H1 (cell line): ENCODE measurements at regions not wholly inside any gene's neighbourhood (a gene's known extent, or its start where the extent isn't known, plus 50 kb on each side); places are given as distances from the start of the nearest gene placed in this dataset.

ENCODE experiments used
- CTCF ChIA-PET: fragments of 300-600 bp; sonication (Branson Sonifier 250); formaldehyde crosslinking; loops from one replicate; lab custom pipeline; 2021; ENCODE audit not compliant: partially characterized antibody; lab: Charles Lee
- POLR2A ChIA-PET: fragments of 300-600 bp; sonication (Branson Sonifier 250); formaldehyde crosslinking; loops from one replicate; lab custom pipeline; 2021; ENCODE audit warnings: inconsistent platforms; ENCODE audit not compliant: partially characterized antibody; lab: Charles Lee
- DNase-seq, 2 experiments: peaks; one replicate each; pipeline versions ENCODE4 v3.0.0 to v3.0.0-alpha.2; 2010 to 2022; ENCODE audit warnings: low spot score in 2 of 2, low read depth in 1 of 2, mixed read lengths in 1 of 2
- FAIRE-seq: peaks from 2 replicates; lab custom pipeline; 2011; peaks lifted over from hg19 to GRCh38; lab: Jason Lieb, UNC
- H2AFZ ChIP-seq: 2 replicates; pipeline ENCODE4 v1.8.1; 2012; ENCODE audit warnings: low read length, inconsistent platforms
- H2AK5ac ChIP-seq: 2 replicates; pipeline ENCODE4 v1.6.1; 2013; ENCODE audit warnings: low read depth, low read length
- H2BK120ac ChIP-seq: replicated peaks from 2 replicates; pipeline ENCODE3; 2013; ENCODE audit warnings: low read depth, low read length, inconsistent platforms
- H2BK12ac ChIP-seq: 2 replicates; pipeline ENCODE4 v1.6.1; 2013; ENCODE audit warnings: low read depth, low read length
- H2BK15ac ChIP-seq: 2 replicates; pipeline ENCODE4 v1.6.1; 2013; ENCODE audit warnings: low read length
- H2BK20ac ChIP-seq: 2 replicates; pipeline ENCODE4 v1.6.1; 2013; ENCODE audit warnings: low read length
- H2BK5ac ChIP-seq: 2 replicates; pipeline ENCODE4 v1.6.1; 2013; ENCODE audit warnings: low read depth, low read length
- H3K14ac ChIP-seq: 2 replicates; pipeline ENCODE4 v1.6.1; 2013; ENCODE audit warnings: inconsistent platforms; ENCODE audit not compliant: insufficient read length
- H3K18ac ChIP-seq: 2 replicates; pipeline ENCODE4 v1.6.1; 2013; ENCODE audit warnings: low read length; ENCODE audit errors: extremely low read depth
- H3K23ac ChIP-seq: 2 replicates; pipeline ENCODE4 v1.6.1; 2013; ENCODE audit warnings: inconsistent platforms; ENCODE audit not compliant: insufficient read length
- H3K23me2 ChIP-seq: 2 replicates; pipeline ENCODE4 v1.6.1; 2013; ENCODE audit warnings: low read depth, low read length
- H3K27ac ChIP-seq: 2 replicates; pipeline ENCODE4 v1.6.1; 2011; ENCODE audit warnings: low read depth, low read length, inconsistent platforms
- H3K27me3 ChIP-seq, 4 experiments: replicated peaks in 1 of 4; 1 replicate in 1 of 4; 2 replicates in 3 of 4; pipeline versions ENCODE4 v1.6.1 to v1.8.1; 2011 to 2013; ENCODE audit warnings: low read length in 3 of 4, mild to moderate bottlenecking in 3 of 4, inconsistent platforms in 2 of 4, mixed read lengths in 2 of 4, moderate library complexity in 1 of 4; ENCODE audit not compliant: control insufficient read depth in 3 of 4, insufficient read depth in 3 of 4; ENCODE audit errors: extremely low read depth in 1 of 4
- H3K36me3 ChIP-seq, 4 experiments: 2 replicates each; pipeline versions ENCODE4 v1.6.1 to v1.8.1; 2011 to 2013; ENCODE audit warnings: mild to moderate bottlenecking in 4 of 4, low read length in 3 of 4, moderate library complexity in 2 of 4, control low read depth in 1 of 4, inconsistent platforms in 1 of 4; ENCODE audit not compliant: insufficient read depth in 4 of 4, control insufficient read depth in 2 of 4
- H3K4ac ChIP-seq: replicated peaks from 2 replicates; pipeline ENCODE3; 2013; ENCODE audit warnings: low read length, low read depth, mixed read lengths, inconsistent platforms; ENCODE audit not compliant: insufficient read length
- H3K4me1 ChIP-seq, 4 experiments: replicated peaks in 1 of 4; 1 replicate in 1 of 4; 2 replicates in 3 of 4; pipeline versions ENCODE4 v1.6.1 to v1.8.1; 2011 to 2013; ENCODE audit warnings: low read length in 3 of 4, inconsistent platforms in 2 of 4, mixed read lengths in 1 of 4; ENCODE audit not compliant: insufficient read depth in 4 of 4, control insufficient read depth in 3 of 4
- H3K4me2 ChIP-seq, 2 experiments: 2 replicates each; pipeline versions ENCODE4 v1.6.1 to v1.8.1; 2011 to 2013; ENCODE audit warnings: low read depth in 2 of 2, low read length in 2 of 2, control low read depth in 1 of 2, inconsistent platforms in 1 of 2, mild to moderate bottlenecking in 1 of 2; ENCODE audit not compliant: insufficient read depth in 1 of 2
- H3K4me3 ChIP-seq, 4 experiments: fragments of 200-600, 300-600 bp in 1 of 4; sonication (generic), shearing (Covaris generic), sonication (Bioruptor Twin) in 1 of 4; 2 replicates each; pipeline versions ENCODE4 v1.5.1 to v1.8.1; 2011 to 2016; ENCODE audit warnings: low read length in 4 of 4, low read depth in 3 of 4, control low read depth in 2 of 4, inconsistent platforms in 2 of 4, mild to moderate bottlenecking in 2 of 4, mixed read lengths in 1 of 4, moderate library complexity in 1 of 4; ENCODE audit not compliant: insufficient read depth in 2 of 4; ENCODE audit errors: extremely low read depth in 1 of 4
- H3K56ac ChIP-seq: replicated peaks from 2 replicates; pipeline ENCODE3; 2013; ENCODE audit warnings: low read depth, mild to moderate bottlenecking, mixed read lengths, low read length, inconsistent platforms; ENCODE audit not compliant: insufficient read length
- H3K79me1 ChIP-seq: 2 replicates; pipeline ENCODE4 v1.6.1; 2013; ENCODE audit warnings: low read depth, low read length, control low read depth
- H3K79me2 ChIP-seq, 2 experiments: 2 replicates each; pipeline versions ENCODE4 v1.6.1 to v1.8.1; 2012 to 2013; ENCODE audit warnings: low read length in 2 of 2, mild to moderate bottlenecking in 2 of 2, inconsistent platforms in 1 of 2; ENCODE audit not compliant: insufficient read depth in 2 of 2, control insufficient read depth in 1 of 2
- H3K9ac ChIP-seq, 4 experiments: replicated peaks in 1 of 4; 1 replicate in 1 of 4; 2 replicates in 3 of 4; pipeline versions ENCODE4 v1.6.1 to v1.8.1; 2011 to 2013; ENCODE audit warnings: low read depth in 3 of 4, low read length in 3 of 4, control low read depth in 2 of 4, mild to moderate bottlenecking in 2 of 4, moderate library complexity in 2 of 4, inconsistent platforms in 1 of 4; ENCODE audit errors: extremely low read depth in 1 of 4
- H3K9me3 ChIP-seq, 2 experiments: 2 replicates each; pipeline versions ENCODE4 v1.6.1 to v1.8.1; 2012 to 2013; ENCODE audit warnings: mild to moderate bottlenecking in 2 of 2, moderate library complexity in 2 of 2, control low read depth in 1 of 2, inconsistent platforms in 1 of 2, low read depth in 1 of 2, low read length in 1 of 2, mixed read lengths in 1 of 2; ENCODE audit not compliant: insufficient read depth in 2 of 2
- H4K20me1 ChIP-seq, 2 experiments: replicated peaks in 1 of 2; 2 replicates each; pipeline versions ENCODE3 to v1.8.1; 2011 to 2013; ENCODE audit warnings: inconsistent platforms in 2 of 2, low read length in 2 of 2, mild to moderate bottlenecking in 1 of 2; ENCODE audit not compliant: insufficient read depth in 2 of 2, control insufficient read depth in 1 of 2
- H4K5ac ChIP-seq: 2 replicates; pipeline ENCODE4 v1.6.1; 2013; ENCODE audit warnings: low read length, low read depth, mixed read lengths, inconsistent platforms; ENCODE audit not compliant: insufficient read length
- H4K8ac ChIP-seq: 2 replicates; pipeline ENCODE4 v1.8.0; 2013; ENCODE audit warnings: mild to moderate bottlenecking, moderate library complexity, low read length, inconsistent platforms; ENCODE audit not compliant: insufficient read depth; ENCODE audit errors: extremely low read depth
- H4K91ac ChIP-seq: replicated peaks from 2 replicates; pipeline ENCODE3; 2013; ENCODE audit warnings: low read length, mixed read lengths, inconsistent platforms; ENCODE audit not compliant: insufficient read length
- RBBP5 ChIP-seq: IDR thresholded peaks from 2 replicates; pipeline ENCODE4 v1.7.1; 2012; ENCODE audit warnings: low read depth, mild to moderate bottlenecking, inconsistent platforms, low read length, moderate library complexity, borderline replicate concordance
- YY1 ChIP-seq: IDR thresholded peaks from 2 replicates; pipeline ENCODE4 v1.6.1; 2011; ENCODE audit warnings: low read depth, mild to moderate bottlenecking, low read length
- WGBS, 2 experiments: shearing (Covaris generic) in 1 of 2; methylation state at CpG; one replicate each; pipeline versions ENCODE4 v1.1.6 to v1.1.7; 2013 to 2015; ENCODE audit warnings: low lambda C conversion rate in 2 of 2, mixed read lengths in 2 of 2, inconsistent platforms in 1 of 2, low coverage in 1 of 2, missing lambda C conversion rate in 1 of 2; ENCODE audit not compliant: insufficient replicate concordance in 2 of 2, insufficient coverage in 1 of 2, insufficient read length in 1 of 2; ENCODE audit errors: extremely low coverage in 1 of 2, missing lambda C conversion rate in 1 of 2; 5-methylcytosine and 5-hydroxymethylcytosine counted together
- TF ChIP-seq, protein P1 (sequence below): IDR thresholded peaks from 2 replicates; pipeline ENCODE4 v1.6.1; 2012; ENCODE audit warnings: inconsistent platforms
- TF ChIP-seq, protein P2 (sequence below): IDR thresholded peaks from 2 replicates; pipeline ENCODE4 v1.6.1; 2011; ENCODE audit warnings: low read depth, mild to moderate bottlenecking, low read length; ENCODE audit not compliant: insufficient read depth

DNA sequence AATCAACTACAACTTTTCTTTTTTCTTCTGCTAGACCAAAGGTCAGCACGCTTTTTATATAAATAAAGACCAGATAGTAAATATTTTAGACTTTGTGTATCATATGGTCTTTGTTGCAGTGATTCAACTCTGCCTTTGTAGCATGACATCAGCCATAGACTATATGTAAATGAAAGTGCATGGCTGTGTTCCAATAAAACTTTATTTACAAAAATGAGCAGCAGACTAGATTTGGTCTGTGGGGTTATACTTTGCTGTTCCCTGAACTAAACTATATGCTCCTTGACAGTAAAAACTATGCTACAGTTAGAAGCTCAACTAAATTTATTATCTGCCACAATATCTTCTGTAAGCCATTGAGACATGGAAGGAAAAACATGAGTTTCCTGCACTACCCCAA lies 100.0 kb downstream of the RNASEH2B start:
- Histone ChIP-seq H4K8ac (no peak overlapping the region), H3K4ac (no peak overlapping the region)
- POLR2A ChIA-PET = no interaction called here

More for the DNA sequence above, 100.0 kb downstream of the RNASEH2B start:
- H3K23ac ChIP-seq = no peak overlapping the region
- no peak for TF ChIP-seq RBBP5
- TF ChIP-seq, protein P1, sequence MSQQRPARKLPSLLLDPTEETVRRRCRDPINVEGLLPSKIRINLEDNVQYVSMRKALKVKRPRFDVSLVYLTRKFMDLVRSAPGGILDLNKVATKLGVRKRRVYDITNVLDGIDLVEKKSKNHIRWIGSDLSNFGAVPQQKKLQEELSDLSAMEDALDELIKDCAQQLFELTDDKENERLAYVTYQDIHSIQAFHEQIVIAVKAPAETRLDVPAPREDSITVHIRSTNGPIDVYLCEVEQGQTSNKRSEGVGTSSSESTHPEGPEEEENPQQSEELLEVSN = no peak
- TF ChIP-seq, protein P2, sequence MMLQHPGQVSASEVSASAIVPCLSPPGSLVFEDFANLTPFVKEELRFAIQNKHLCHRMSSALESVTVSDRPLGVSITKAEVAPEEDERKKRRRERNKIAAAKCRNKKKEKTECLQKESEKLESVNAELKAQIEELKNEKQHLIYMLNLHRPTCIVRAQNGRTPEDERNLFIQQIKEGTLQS = no peak
- TF ChIP-seq YY1 = no peak
- H2AK5ac ChIP-seq = no peak overlapping the region
- FAIRE-seq (no peak), DNase-seq (no peak)
- H2AFZ ChIP-seq = no peak overlapping the region
- no peaks in the 10 kb centered on the region for H3K23me2 ChIP-seq
- CTCF ChIA-PET = interaction anchor here (0.8 to 1.7 kb wide), 3 partner anchors 12 to 21 kb away, joined by 3 to 5 read pairs (median 5); no protein-coding TSS in a partner anchor
- no peak overlapping the region for H2BK12ac ChIP-seq
- H4K5ac ChIP-seq = no peak overlapping the region
- H3K4me3 ChIP-seq = no peak overlapping the region
- WGBS, 2 experiments = 93% methylated on average over 1 of the region's 1 CpG; no CpG with 5 or more reads in 1 of the 2 experiments
- no peak overlapping the region for H3K14ac ChIP-seq
- H3K56ac ChIP-seq = no peak overlapping the region
- no peaks in the 10 kb centered on the region; a peak in 1 of 7 replicates for H3K27me3 ChIP-seq
- no peak overlapping the region for H3K27ac ChIP-seq
- H4K91ac ChIP-seq = no peak overlapping the region
- H3K4me2 ChIP-seq = no peak overlapping the region
- H3K4me1 ChIP-seq = peaks cover 0 to 7% (median 4%) of the 10 kb centered on the region in 4 experiments; a peak in 5 of 7 replicates
- no peak overlapping the region for H3K18ac ChIP-seq
- no peaks in the 10 kb centered on the region for H3K36me3 ChIP-seq
- peaks cover 0 to 8% of the 10 kb centered on the region in 2 experiments; a peak in 2 of 4 replicates for H3K9me3 ChIP-seq
- H2BK5ac ChIP-seq = no peak overlapping the region
- no peak overlapping the region for H2BK15ac ChIP-seq
- no peak overlapping the region for H3K9ac ChIP-seq
- no peak overlapping the region for H2BK120ac ChIP-seq
- H4K20me1 ChIP-seq = no peaks in the 10 kb centered on the region
- no peaks in the 10 kb centered on the region for H3K79me2 ChIP-seq
- H3K79me1 ChIP-seq = no peaks in the 10 kb centered on the region
- H2BK20ac ChIP-seq = no peak overlapping the region
